ENCODE measurements at regions not wholly inside any gene's neighbourhood (a gene's known extent, or its start where the extent isn't known, plus 50 kb on each side); places are given as distances from the start of the nearest gene placed in this dataset.

DNA sequence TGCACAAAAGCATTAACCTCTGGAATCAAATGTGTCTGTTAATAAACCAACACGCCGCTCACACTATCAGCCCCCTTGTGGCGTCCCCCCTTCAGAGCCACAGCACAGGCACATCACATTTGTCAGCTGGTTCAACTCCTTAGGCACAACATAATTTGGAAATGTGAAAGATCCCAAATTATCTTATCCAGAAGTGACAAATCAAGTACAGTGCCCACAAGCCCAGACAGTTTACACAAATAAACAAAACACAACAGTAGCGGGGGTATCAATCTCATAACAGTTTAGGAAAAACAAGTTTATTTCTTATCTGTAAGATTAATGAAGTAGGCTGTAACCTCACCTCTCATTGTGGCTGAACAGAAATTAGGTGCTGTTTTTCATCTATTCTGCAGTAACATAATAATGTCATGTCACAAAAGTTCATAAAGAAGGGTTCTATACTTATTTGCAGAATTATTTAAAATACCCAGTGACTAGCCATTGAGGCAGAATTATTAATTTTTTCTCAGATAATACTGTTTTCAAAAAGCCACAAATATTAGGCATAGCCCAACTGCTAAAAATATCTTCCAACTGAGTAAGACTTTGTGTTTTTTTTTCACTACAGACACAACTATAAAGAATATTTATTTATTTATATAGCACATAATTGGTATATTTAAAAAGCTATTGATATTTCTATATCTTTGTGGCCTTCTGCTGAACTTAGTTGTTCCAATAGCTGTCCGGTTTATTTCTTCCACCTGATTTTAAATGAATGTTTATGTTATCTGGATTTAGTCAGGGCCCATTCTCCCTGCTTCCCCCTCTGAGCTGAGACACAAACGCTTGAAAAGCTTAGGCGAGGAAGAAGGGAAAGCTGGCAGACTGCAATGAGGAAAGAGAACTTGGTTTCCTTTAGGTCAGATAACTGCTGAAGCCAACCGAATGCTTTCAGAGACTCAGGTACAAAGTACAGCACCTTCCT lies 214.7 kb downstream of the QDPR start:
- TF ChIP-seq, protein P1, sequence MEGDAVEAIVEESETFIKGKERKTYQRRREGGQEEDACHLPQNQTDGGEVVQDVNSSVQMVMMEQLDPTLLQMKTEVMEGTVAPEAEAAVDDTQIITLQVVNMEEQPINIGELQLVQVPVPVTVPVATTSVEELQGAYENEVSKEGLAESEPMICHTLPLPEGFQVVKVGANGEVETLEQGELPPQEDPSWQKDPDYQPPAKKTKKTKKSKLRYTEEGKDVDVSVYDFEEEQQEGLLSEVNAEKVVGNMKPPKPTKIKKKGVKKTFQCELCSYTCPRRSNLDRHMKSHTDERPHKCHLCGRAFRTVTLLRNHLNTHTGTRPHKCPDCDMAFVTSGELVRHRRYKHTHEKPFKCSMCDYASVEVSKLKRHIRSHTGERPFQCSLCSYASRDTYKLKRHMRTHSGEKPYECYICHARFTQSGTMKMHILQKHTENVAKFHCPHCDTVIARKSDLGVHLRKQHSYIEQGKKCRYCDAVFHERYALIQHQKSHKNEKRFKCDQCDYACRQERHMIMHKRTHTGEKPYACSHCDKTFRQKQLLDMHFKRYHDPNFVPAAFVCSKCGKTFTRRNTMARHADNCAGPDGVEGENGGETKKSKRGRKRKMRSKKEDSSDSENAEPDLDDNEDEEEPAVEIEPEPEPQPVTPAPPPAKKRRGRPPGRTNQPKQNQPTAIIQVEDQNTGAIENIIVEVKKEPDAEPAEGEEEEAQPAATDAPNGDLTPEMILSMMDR (IDR thresholded peaks at IDR 0.05; ENCODE audit: borderline replicate concordance, control extremely low read depth, extremely low read depth, insufficient read depth, missing control alignments), result no peak
- in situ Hi-C loops (cut with MboI; ENCODE audit: low sequenced_read_pairs, unreplicated experiment), result no loop called here
- no peak for DNase-seq (ENCODE audit: low spot score)

DNA sequence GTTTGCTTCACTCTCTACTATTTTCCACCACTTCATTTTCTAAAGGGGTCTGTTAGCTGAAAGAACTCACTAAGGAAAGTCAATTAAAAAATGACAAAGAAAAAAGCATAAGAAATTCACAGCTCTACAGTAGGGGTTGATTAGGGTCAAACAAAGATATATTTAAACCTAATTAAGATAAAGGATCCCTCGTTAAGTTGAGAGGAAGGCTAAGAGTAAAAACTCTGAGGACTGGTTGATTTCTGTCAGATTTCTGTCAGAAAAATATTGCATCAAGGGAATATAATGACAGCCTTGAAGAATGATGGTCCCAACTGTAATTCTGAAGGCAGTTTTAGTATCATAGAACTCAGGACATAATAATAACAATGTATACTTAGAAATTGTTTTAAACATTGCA lies 218.0 kb downstream of the QDPR start:
- TF ChIP-seq, protein P1 (IDR thresholded peaks at IDR 0.05; ENCODE audit: borderline replicate concordance, control extremely low read depth, extremely low read depth, insufficient read depth, missing control alignments), result no peak
- in situ Hi-C loops (cut with MboI; ENCODE audit: low sequenced_read_pairs, unreplicated experiment), result no loop called here
- no peak for DNase-seq (ENCODE audit: low spot score)

DNA sequence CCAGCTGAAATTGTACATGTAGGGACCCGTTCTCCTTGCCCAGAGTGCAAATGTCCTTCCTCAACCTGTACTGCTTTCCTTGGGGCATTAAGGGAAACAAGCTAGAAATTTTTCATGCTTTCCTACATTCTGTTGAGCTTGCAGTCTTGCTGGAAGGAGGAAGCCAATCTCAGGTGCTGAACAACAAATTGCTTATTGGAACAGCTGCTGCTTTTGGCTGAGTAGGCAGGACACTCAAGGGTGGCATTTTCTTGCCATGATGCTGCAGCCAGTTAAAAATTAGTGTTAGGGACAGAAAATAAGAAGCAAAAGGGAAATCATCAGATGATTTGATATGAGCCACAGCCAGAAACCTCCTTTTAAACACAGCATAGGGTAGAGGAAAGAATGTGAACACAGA lies 223.7 kb downstream of the QDPR start:
- no peak for DNase-seq (ENCODE audit: low spot score)
- TF ChIP-seq, protein P1 (IDR thresholded peaks at IDR 0.05; ENCODE audit: borderline replicate concordance, control extremely low read depth, extremely low read depth, insufficient read depth, missing control alignments), result no peak
- in situ Hi-C loops (cut with MboI; ENCODE audit: low sequenced_read_pairs, unreplicated experiment), result no loop called here

GRCh38 chr4:17286752-17287460 lies 225.0 kb downstream of the QDPR start:
- DNase-seq (ENCODE audit: low spot score), result no peak
- in situ Hi-C loops (cut with MboI; ENCODE audit: low sequenced_read_pairs, unreplicated experiment), result no loop called here
- TF ChIP-seq, protein P1 (IDR thresholded peaks at IDR 0.05; ENCODE audit: borderline replicate concordance, control extremely low read depth, extremely low read depth, insufficient read depth, missing control alignments), result no peak

DNA sequence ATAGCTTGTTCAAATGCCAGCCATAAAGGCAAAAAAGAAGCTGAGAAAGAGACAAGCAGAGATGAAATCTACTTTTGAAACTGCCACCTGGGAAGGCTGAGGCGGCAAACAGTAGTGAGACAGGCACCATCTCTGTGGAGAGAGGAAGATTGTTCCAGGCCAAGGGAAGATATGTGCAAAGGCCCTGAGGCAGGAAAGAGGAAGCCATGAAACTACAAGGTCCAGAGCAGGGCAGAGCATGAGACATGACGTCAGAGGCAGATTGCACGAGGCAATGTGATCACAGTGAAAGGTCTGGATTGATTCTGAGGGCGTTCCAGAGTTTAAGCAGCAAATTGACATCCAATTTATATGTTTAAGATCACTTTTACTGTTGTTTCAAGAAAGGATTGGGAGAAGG lies 226.1 kb downstream of the QDPR start:
- TF ChIP-seq, protein P1 (IDR thresholded peaks at IDR 0.05; ENCODE audit: borderline replicate concordance, control extremely low read depth, extremely low read depth, insufficient read depth, missing control alignments), result no peak
- in situ Hi-C loops (cut with MboI; ENCODE audit: low sequenced_read_pairs, unreplicated experiment), result no loop called here
- DNase-seq (ENCODE audit: low spot score), result no peak

DNA sequence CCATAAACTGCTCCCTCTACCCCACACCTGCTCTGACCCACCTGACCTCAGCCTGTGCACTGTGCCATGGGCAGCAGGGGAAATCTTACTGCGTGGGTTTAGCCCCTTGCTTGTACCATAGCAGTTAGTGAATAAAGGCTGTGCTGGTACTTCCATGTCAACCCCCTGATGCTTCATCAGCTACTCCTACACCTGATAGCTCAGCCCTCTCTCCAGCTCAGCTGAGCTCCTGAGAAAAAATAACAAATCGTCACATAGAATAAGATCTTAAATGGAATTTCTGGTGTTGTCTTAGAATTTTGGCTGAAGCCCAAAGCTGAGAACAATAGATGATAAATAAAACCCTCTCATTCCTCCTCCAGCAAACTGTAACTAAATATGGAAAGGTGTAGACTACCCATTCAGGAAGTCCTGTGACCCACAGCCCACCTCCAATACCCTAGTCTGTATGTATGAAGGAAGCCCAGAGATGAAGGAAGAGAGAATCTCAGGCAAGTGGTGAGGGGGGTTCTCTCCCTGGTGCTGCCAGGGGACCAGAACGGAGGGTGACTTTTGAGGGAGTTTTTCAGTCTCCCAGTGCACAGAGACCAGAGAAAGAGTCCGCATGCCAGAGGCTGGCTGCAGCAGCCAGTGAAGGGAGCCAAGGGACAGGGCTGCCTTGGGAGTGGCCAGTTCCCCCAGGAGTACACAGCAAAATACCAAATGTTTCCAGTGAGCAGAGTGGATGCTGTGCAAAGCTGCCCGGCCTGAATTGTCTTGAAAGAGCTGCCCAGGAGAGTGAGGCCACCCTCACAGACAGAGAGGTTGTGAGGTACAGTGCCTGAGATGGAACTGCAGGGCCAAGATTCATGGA lies 227.3 kb downstream of the QDPR start:
- in situ Hi-C loops (cut with MboI; ENCODE audit: low sequenced_read_pairs, unreplicated experiment), result no loop called here
- DNase-seq (ENCODE audit: low spot score), result no peak
- TF ChIP-seq, protein P1 (IDR thresholded peaks at IDR 0.05; ENCODE audit: borderline replicate concordance, control extremely low read depth, extremely low read depth, insufficient read depth, missing control alignments), result no peak
